SK-N-SH treated with all-trans-retinoic acid at 6 μM for 48 hours (cell line): ENCODE measurements at regions not wholly inside any gene's neighbourhood (a gene's known extent, or its start where the extent isn't known, plus 50 kb on each side); places are given as distances from the start of the nearest gene placed in this dataset.
A peak's percentile ranks its signal among the peaks of the same experiment; 100 is the strongest.

Source experiments
- ATAC-seq: fragments of 200-7000 bp; cut with Tn5 transposase; 3 replicates; pipeline ENCODE4 v1.9.1; 2020; ENCODE audit warnings: mild to moderate bottlenecking, moderate library complexity
- ARNTL ChIP-seq: fragments of 450-650 bp; formaldehyde crosslinking; IDR thresholded peaks from 2 replicates; pipeline ENCODE4 v1.5.0; 2020; ENCODE audit warnings: low read depth, mild to moderate bottlenecking, moderate library complexity, borderline replicate concordance
- BACH2 ChIP-seq: fragments of 250-450 bp; sonication (Bioruptor Pico); IDR thresholded peaks from 2 replicates; pipeline ENCODE4 v1.9.0; 2021; ENCODE audit warnings: mild to moderate bottlenecking, borderline replicate concordance
- CSDC2 ChIP-seq: fragments of 250-450 bp; sonication (Bioruptor Pico); IDR thresholded peaks from 2 replicates; pipeline ENCODE4 v1.5.0; 2020; ENCODE audit warnings: mild to moderate bottlenecking, moderate library complexity
- ESRRG ChIP-seq: fragments of 250-450 bp; sonication (Bioruptor Pico); IDR thresholded peaks from 2 replicates; pipeline ENCODE4 v1.6.1; 2021; ENCODE audit warnings: mild to moderate bottlenecking
- GLIS3 ChIP-seq: fragments of 250-450 bp; sonication (Bioruptor Pico); IDR thresholded peaks from 2 replicates; pipeline ENCODE4 v1.5.0; 2020; ENCODE audit warnings: mild to moderate bottlenecking, moderate library complexity
- ISL1 ChIP-seq: fragments of 250-450 bp; sonication (Bioruptor Pico); IDR thresholded peaks from 2 replicates; pipeline ENCODE4 v2.1.2; 2022; ENCODE audit warnings: mild to moderate bottlenecking, moderate library complexity
- OSR1 ChIP-seq: fragments of 250-450 bp; sonication (Bioruptor Pico); IDR thresholded peaks from 2 replicates; pipeline ENCODE4 v1.8.0; 2022; ENCODE audit warnings: moderate library complexity, mild to moderate bottlenecking, inconsistent platforms
- PPARA ChIP-seq: fragments of 250-450 bp; sonication (Bioruptor Pico); IDR thresholded peaks from 2 replicates; pipeline ENCODE4 v1.5.0; 2020; ENCODE audit warnings: mild to moderate bottlenecking, borderline replicate concordance
- RARB ChIP-seq: fragments of 250-450 bp; sonication (Bioruptor Pico); IDR thresholded peaks from 2 replicates; pipeline ENCODE4 v1.8.0; 2021; ENCODE audit warnings: mild to moderate bottlenecking, moderate library complexity
- SNAI2 ChIP-seq: fragments of 250-450 bp; sonication (Bioruptor Pico); IDR thresholded peaks from 2 replicates; pipeline ENCODE4 v1.5.0; 2020; ENCODE audit warnings: mild to moderate bottlenecking, moderate library complexity
- TCF4 ChIP-seq: fragments of 250-450 bp; sonication (Bioruptor Pico); IDR thresholded peaks from 2 replicates; pipeline ENCODE4 v1.8.0; 2021; ENCODE audit warnings: mild to moderate bottlenecking, moderate library complexity, borderline replicate concordance
- ZC3H10 ChIP-seq: fragments of 250-450 bp; sonication (Bioruptor Pico); IDR thresholded peaks from 2 replicates; pipeline ENCODE4 v1.5.1; 2021; ENCODE audit warnings: mild to moderate bottlenecking, moderate library complexity
- ZFP3 ChIP-seq: fragments of 250-450 bp; sonication (Bioruptor Pico); IDR thresholded peaks from 2 replicates; pipeline ENCODE4 v1.5.0; 2020; ENCODE audit warnings: mild to moderate bottlenecking, moderate library complexity
- ZFP30 ChIP-seq: fragments of 450-650 bp; formaldehyde crosslinking; IDR thresholded peaks from 2 replicates; pipeline ENCODE4 v1.5.0; 2022; ENCODE audit warnings: mild to moderate bottlenecking, moderate library complexity
- ZNF565 ChIP-seq: fragments of 450-650 bp; formaldehyde crosslinking; conservative IDR thresholded peaks from 2 replicates; pipeline ENCODE4 v1.5.0; 2020; ENCODE audit warnings: low read depth, mild to moderate bottlenecking, moderate library complexity
- ZNF70 ChIP-seq: fragments of 450-650 bp; formaldehyde crosslinking; IDR thresholded peaks from 2 replicates; pipeline ENCODE4 v1.5.0; 2020; ENCODE audit warnings: mild to moderate bottlenecking, moderate library complexity
- ZNF8 ChIP-seq: fragments of 450-650 bp; formaldehyde crosslinking; IDR thresholded peaks from 2 replicates; pipeline ENCODE4 v1.5.0; 2020; ENCODE audit warnings: mild to moderate bottlenecking, moderate library complexity
- TF ChIP-seq, protein P1 (sequence below): fragments of 250-450 bp; sonication (Bioruptor Pico); IDR thresholded peaks from 2 replicates; pipeline ENCODE4 v1.8.0; 2020; ENCODE audit warnings: mild to moderate bottlenecking, moderate library complexity, borderline replicate concordance
- TF ChIP-seq, protein P2 (sequence below): fragments of 250-450 bp; sonication (Bioruptor Pico); IDR thresholded peaks from 2 replicates; pipeline ENCODE4 v1.8.0; 2021; ENCODE audit warnings: low read depth, mild to moderate bottlenecking, moderate library complexity, borderline replicate concordance
- TF ChIP-seq, protein P3 (sequence below): fragments of 250-450 bp; sonication (Bioruptor Pico); IDR thresholded peaks from 2 replicates; pipeline ENCODE4 v1.5.0; 2020; ENCODE audit warnings: mild to moderate bottlenecking, moderate library complexity
- TF ChIP-seq, protein P4 (sequence below): fragments of 250-450 bp; sonication (Bioruptor Pico); IDR thresholded peaks from 2 replicates; pipeline ENCODE4 v1.5.1; 2021; ENCODE audit warnings: mild to moderate bottlenecking, moderate library complexity
- TF ChIP-seq, protein P5 (sequence below): fragments of 250-450 bp; sonication (Bioruptor Pico); IDR thresholded peaks from 2 replicates; pipeline ENCODE4 v1.5.1; 2020; ENCODE audit warnings: low read depth, mild to moderate bottlenecking, moderate library complexity

- peak; percentile 71 for ATAC-seq
- TF ChIP-seq OSR1 (CRISPR knock-in tag) (no peak), ZC3H10 (no peak), RARB (CRISPR knock-in tag) (no peak), ARNTL (CRISPR knock-in tag) (no peak), PPARA (CRISPR knock-in tag) (no peak), ISL1 (CRISPR knock-in tag) (no peak), ZNF8 (CRISPR knock-in tag) (no peak), SNAI2 (CRISPR knock-in tag) (no peak), CSDC2 (no peak), BACH2 (CRISPR knock-in tag) (no peak), ZFP30 (CRISPR knock-in tag) (no peak), ZNF565 (CRISPR knock-in tag) (no peak)
- TF ChIP-seq, protein P1, sequence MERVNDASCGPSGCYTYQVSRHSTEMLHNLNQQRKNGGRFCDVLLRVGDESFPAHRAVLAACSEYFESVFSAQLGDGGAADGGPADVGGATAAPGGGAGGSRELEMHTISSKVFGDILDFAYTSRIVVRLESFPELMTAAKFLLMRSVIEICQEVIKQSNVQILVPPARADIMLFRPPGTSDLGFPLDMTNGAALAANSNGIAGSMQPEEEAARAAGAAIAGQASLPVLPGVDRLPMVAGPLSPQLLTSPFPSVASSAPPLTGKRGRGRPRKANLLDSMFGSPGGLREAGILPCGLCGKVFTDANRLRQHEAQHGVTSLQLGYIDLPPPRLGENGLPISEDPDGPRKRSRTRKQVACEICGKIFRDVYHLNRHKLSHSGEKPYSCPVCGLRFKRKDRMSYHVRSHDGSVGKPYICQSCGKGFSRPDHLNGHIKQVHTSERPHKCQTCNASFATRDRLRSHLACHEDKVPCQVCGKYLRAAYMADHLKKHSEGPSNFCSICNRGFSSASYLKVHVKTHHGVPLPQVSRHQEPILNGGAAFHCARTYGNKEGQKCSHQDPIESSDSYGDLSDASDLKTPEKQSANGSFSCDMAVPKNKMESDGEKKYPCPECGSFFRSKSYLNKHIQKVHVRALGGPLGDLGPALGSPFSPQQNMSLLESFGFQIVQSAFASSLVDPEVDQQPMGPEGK (CRISPR knock-in tag): no peak
- TF ChIP-seq, protein P2, sequence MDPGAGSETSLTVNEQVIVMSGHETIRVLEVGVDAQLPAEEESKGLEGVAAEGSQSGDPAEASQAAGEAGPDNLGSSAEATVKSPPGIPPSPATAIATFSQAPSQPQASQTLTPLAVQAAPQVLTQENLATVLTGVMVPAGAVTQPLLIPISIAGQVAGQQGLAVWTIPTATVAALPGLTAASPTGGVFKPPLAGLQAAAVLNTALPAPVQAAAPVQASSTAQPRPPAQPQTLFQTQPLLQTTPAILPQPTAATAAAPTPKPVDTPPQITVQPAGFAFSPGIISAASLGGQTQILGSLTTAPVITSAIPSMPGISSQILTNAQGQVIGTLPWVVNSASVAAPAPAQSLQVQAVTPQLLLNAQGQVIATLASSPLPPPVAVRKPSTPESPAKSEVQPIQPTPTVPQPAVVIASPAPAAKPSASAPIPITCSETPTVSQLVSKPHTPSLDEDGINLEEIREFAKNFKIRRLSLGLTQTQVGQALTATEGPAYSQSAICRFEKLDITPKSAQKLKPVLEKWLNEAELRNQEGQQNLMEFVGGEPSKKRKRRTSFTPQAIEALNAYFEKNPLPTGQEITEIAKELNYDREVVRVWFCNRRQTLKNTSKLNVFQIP (CRISPR knock-in tag): no peak
- TF ChIP-seq, protein P3, sequence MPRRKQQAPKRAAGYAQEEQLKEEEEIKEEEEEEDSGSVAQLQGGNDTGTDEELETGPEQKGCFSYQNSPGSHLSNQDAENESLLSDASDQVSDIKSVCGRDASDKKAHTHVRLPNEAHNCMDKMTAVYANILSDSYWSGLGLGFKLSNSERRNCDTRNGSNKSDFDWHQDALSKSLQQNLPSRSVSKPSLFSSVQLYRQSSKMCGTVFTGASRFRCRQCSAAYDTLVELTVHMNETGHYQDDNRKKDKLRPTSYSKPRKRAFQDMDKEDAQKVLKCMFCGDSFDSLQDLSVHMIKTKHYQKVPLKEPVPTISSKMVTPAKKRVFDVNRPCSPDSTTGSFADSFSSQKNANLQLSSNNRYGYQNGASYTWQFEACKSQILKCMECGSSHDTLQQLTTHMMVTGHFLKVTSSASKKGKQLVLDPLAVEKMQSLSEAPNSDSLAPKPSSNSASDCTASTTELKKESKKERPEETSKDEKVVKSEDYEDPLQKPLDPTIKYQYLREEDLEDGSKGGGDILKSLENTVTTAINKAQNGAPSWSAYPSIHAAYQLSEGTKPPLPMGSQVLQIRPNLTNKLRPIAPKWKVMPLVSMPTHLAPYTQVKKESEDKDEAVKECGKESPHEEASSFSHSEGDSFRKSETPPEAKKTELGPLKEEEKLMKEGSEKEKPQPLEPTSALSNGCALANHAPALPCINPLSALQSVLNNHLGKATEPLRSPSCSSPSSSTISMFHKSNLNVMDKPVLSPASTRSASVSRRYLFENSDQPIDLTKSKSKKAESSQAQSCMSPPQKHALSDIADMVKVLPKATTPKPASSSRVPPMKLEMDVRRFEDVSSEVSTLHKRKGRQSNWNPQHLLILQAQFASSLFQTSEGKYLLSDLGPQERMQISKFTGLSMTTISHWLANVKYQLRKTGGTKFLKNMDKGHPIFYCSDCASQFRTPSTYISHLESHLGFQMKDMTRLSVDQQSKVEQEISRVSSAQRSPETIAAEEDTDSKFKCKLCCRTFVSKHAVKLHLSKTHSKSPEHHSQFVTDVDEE: no peak
- TF ChIP-seq, all 23 proteins: peak for 0
These were observed 87.9 kb upstream of the COL5A2 start for GRCh38 chr2:189267491-189267890.

DNA sequence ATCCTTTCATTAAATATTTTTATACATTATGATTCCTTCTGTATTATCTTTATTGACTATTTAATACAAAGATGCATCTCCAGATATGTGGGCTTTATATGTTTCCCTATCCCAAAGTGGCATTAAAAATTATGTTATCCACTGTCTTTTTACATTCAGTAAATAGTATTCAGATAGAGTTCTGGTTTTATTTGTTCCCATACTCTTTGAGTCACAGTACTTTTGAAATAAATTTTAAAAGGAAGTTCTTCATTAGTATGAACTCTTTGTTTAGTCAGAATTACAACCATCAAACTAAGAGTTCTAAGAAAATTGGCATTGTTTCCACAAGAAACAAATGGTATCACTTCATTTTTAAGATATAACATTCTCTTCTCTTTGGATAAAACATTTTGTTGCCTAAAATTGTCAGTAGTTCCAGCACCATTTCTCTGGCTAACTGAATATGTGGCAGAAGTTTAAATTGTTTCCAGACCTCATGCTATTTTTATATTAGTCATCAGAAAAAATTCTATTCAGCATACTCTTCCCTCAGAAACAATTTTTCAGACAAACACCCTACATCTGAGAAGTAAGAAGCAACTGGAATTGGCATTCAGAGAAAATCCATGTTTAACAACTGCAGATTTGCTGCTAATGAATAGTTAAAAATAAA lies 88.5 kb upstream of the COL5A2 start:
- peak; percentile 98 for ATAC-seq
- TF ChIP-seq ISL1 (CRISPR knock-in tag): peak; percentile 35; the same call in 1 of the 2 replicates
- no peak for TF ChIP-seq ARNTL (CRISPR knock-in tag)

- peak; percentile 39 for ATAC-seq
- TF ChIP-seq, protein P4, sequence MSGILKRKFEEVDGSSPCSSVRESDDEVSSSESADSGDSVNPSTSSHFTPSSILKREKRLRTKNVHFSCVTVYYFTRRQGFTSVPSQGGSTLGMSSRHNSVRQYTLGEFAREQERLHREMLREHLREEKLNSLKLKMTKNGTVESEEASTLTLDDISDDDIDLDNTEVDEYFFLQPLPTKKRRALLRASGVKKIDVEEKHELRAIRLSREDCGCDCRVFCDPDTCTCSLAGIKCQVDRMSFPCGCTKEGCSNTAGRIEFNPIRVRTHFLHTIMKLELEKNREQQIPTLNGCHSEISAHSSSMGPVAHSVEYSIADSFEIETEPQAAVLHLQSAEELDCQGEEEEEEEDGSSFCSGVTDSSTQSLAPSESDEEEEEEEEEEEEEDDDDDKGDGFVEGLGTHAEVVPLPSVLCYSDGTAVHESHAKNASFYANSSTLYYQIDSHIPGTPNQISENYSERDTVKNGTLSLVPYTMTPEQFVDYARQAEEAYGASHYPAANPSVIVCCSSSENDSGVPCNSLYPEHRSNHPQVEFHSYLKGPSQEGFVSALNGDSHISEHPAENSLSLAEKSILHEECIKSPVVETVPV (CRISPR knock-in tag): no peak
- no peak for TF ChIP-seq BACH2 (CRISPR knock-in tag)
- TF ChIP-seq ZNF8 (CRISPR knock-in tag): no peak
- no peak for TF ChIP-seq CSDC2
- TF ChIP-seq, protein P5, sequence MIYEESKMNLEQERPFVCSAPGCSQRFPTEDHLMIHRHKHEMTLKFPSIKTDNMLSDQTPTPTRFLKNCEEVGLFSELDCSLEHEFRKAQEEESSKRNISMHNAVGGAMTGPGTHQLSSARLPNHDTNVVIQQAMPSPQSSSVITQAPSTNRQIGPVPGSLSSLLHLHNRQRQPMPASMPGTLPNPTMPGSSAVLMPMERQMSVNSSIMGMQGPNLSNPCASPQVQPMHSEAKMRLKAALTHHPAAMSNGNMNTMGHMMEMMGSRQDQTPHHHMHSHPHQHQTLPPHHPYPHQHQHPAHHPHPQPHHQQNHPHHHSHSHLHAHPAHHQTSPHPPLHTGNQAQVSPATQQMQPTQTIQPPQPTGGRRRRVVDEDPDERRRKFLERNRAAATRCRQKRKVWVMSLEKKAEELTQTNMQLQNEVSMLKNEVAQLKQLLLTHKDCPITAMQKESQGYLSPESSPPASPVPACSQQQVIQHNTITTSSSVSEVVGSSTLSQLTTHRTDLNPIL (CRISPR knock-in tag): no peak
- no peak for TF ChIP-seq RARB (CRISPR knock-in tag)
These were observed 89.2 kb upstream of the COL5A2 start for GRCh38 chr2:189268763-189269162.

- ATAC-seq: no peak
- TF ChIP-seq BACH2 (CRISPR knock-in tag) (no peak), ZC3H10 (no peak), OSR1 (CRISPR knock-in tag) (no peak), ZFP3 (CRISPR knock-in tag) (no peak), ZFP30 (CRISPR knock-in tag) (no peak), ESRRG (no peak), TCF4 (no peak), RARB (CRISPR knock-in tag) (no peak), GLIS3 (CRISPR knock-in tag) (no peak), ZNF70 (CRISPR knock-in tag) (no peak)
- TF ChIP-seq, protein P3: no peak
- TF ChIP-seq, protein P2 (CRISPR knock-in tag): no peak
- TF ChIP-seq, all 23 proteins: peak for 0
These were observed 94.2 kb upstream of the COL5A2 start for GRCh38 chr2:189273734-189274133.
